K562 (cell line): ENCODE measurements at regions not wholly inside any gene's neighbourhood (a gene's known extent, or its start where the extent isn't known, plus 50 kb on each side); places are given as distances from the start of the nearest gene placed in this dataset.

Experiments
- ATAC-seq: fragments of 200-7000 bp; cut with Tn5 transposase; 3 replicates; pipeline ENCODE4 v1.9.1; 2020; ENCODE audit warnings: moderate library complexity
- BruUV-seq: library from RNA; stranded (reverse); fragments of 400-500 nt; replicated peaks from 2 replicates; lab custom pipeline; 2021; lab: Mats Ljungman, UMichigan
- CTCF ChIA-PET: fragments of 300-600 bp; formaldehyde crosslinking; extraction: SDS; loops from one replicate; lab custom pipeline; 2021; ENCODE audit warnings: low intra/inter-chr PET ratio; lab: Yijun Ruan, JAX
- POLR2A ChIA-PET: fragments of 300-600, 350-650 bp; sonication (Branson Sonifier 250); formaldehyde crosslinking; extraction: SDS; loops from one replicate; lab custom pipeline; 2021; ENCODE audit warnings: antibody characterized with exemption, inconsistent platforms; lab: Yijun Ruan, JAX
- DNase-seq, 4 experiments: peaks; one replicate each; pipeline versions ENCODE4 v3.0.0 to v3.0.0-alpha.2; 2011 to 2018; ENCODE audit warnings: low spot score in 3 of 4, mixed read lengths in 3 of 4; ENCODE audit errors: extremely low read depth in 1 of 4
- FAIRE-seq: peaks from 2 replicates; lab custom pipeline; 2011; peaks lifted over from hg19 to GRCh38; lab: Jason Lieb, UNC
- H2AFZ ChIP-seq: 2 replicates; pipeline ENCODE4 v1.6.0; 2011; ENCODE audit warnings: low read depth, low read length, control low read depth, inconsistent platforms
- H3K27ac ChIP-seq: fragments of 200-600 bp; 3 replicates; pipeline ENCODE4 v1.8.0; 2011; ENCODE audit warnings: low read depth, mild to moderate bottlenecking, control low read depth, inconsistent platforms, low read length, moderate library complexity, mixed read lengths; ENCODE audit errors: extremely low read depth
- H3K27me3 ChIP-seq, 2 experiments: fragments of 300-600 bp in 1 of 2; 2 replicates in 1 of 2; 3 replicates in 1 of 2; pipeline versions ENCODE4 v1.6.0 to v1.8.0; 2011; ENCODE audit warnings: inconsistent platforms in 2 of 2, low read length in 2 of 2, mild to moderate bottlenecking in 1 of 2, mixed read lengths in 1 of 2, moderate library complexity in 1 of 2; ENCODE audit not compliant: control insufficient read depth in 2 of 2, insufficient read depth in 2 of 2
- H3K36me3 ChIP-seq: fragments of 300-600 bp; 3 replicates; pipeline ENCODE4 v1.8.0; 2011; ENCODE audit warnings: mild to moderate bottlenecking, low read length, inconsistent platforms; ENCODE audit not compliant: control insufficient read depth, insufficient read depth
- H3K4me1 ChIP-seq, 2 experiments: fragments of 200-600 bp in 1 of 2; replicated peaks in 1 of 2; 2 replicates in 1 of 2; 3 replicates in 1 of 2; pipeline versions ENCODE4 v1.5.1 to v1.8.0; 2011; ENCODE audit warnings: inconsistent platforms in 2 of 2, low read length in 2 of 2, mild to moderate bottlenecking in 1 of 2, mixed read lengths in 1 of 2, moderate library complexity in 1 of 2; ENCODE audit not compliant: control insufficient read depth in 2 of 2, insufficient read depth in 2 of 2
- H3K4me2 ChIP-seq: 2 replicates; pipeline ENCODE4 v1.6.1; 2011; ENCODE audit warnings: low read length, control low read depth, inconsistent platforms, mixed read lengths; ENCODE audit not compliant: insufficient read depth
- H3K4me3 ChIP-seq: fragments of 200-600 bp; sonication (generic), shearing (Covaris generic); 2 replicates; pipeline ENCODE4 v1.5.1; 2016; ENCODE audit warnings: control low read depth, inconsistent platforms
- H3K79me2 ChIP-seq: fragments of 200-600 bp; 3 replicates; pipeline ENCODE4 v1.8.0; 2011; ENCODE audit warnings: low read length, inconsistent platforms; ENCODE audit not compliant: control insufficient read depth, insufficient read depth
- H3K9ac ChIP-seq, 2 experiments: 2 replicates each; pipeline versions ENCODE4 v1.6.0 to v1.6.1; 2011; ENCODE audit warnings: low read depth in 2 of 2, low read length in 2 of 2, control low read depth in 1 of 2, inconsistent platforms in 1 of 2, mild to moderate bottlenecking in 1 of 2, mixed read lengths in 1 of 2; ENCODE audit not compliant: insufficient read depth in 1 of 2
- H3K9me1 ChIP-seq: one replicate; pipeline ENCODE4 v1.6.0; 2011; ENCODE audit warnings: inconsistent platforms, mild to moderate bottlenecking, low read length, moderate library complexity; ENCODE audit not compliant: control insufficient read depth, insufficient read depth
- H3K9me3 ChIP-seq: replicated peaks from 2 replicates; pipeline ENCODE4 v1.5.1; 2011; ENCODE audit warnings: low read depth, low read length, inconsistent platforms; ENCODE audit not compliant: control insufficient read depth, insufficient read depth
- H4K20me1 ChIP-seq: replicated peaks from 2 replicates; pipeline ENCODE4 v1.6.1; 2011; ENCODE audit warnings: low read length, inconsistent platforms, mixed read lengths; ENCODE audit not compliant: control insufficient read depth, insufficient read depth
- C11orf30 ChIP-seq: fragments of 450-650 bp; IDR thresholded peaks from 2 replicates; pipeline ENCODE4 v1.6.1; 2016; ENCODE audit warnings: low read depth, mild to moderate bottlenecking
- CTCFL ChIP-seq: IDR thresholded peaks from 2 replicates; pipeline ENCODE4 v1.6.1; 2011; ENCODE audit warnings: borderline replicate concordance, low read depth, mild to moderate bottlenecking, moderate library complexity, low read length; ENCODE audit not compliant: insufficient read depth, poor library complexity, severe bottlenecking
- SRSF9 ChIP-seq: fragments of 200-400 bp; formaldehyde crosslinking; IDR thresholded peaks from 2 replicates; pipeline ENCODE4 v1.6.1; 2017; ENCODE audit warnings: low read depth, low read length, borderline replicate concordance
- WGBS: fragments of 100-300 bp; shearing (Covaris generic); methylation state at CpG from one replicate; pipeline ENCODE4 v1.1.6; 2016; ENCODE audit warnings: low coverage, mixed read lengths; ENCODE audit not compliant: insufficient coverage; ENCODE audit errors: missing lambda C conversion rate; 5-methylcytosine and 5-hydroxymethylcytosine counted together
- in situ Hi-C: fragments of 300-500 bp; cut with MboI; formaldehyde crosslinking; loops from 4 replicates; pipeline ENCODE4 v1.15.0; 2018; ENCODE audit warnings: inconsistent platforms, mixed read lengths
- intact Hi-C: fragments of 100-400 bp; cut with micrococcal nuclease; formaldehyde crosslinking; loops from 2 replicates; pipeline ENCODE4 v1.14.2; 2022

GRCh38 chr16:17728196-17728595 is 257.4 kb upstream of the XYLT1 start:
- intact Hi-C loops (no loop called here), in situ Hi-C loops (no loop called here)
- WGBS: 0% methylated on average over 4 of the region's 4 CpGs
- Histone ChIP-seq H3K9me3 (no peaks in the 10 kb centered on the region), H3K79me2 (no peaks in the 10 kb centered on the region), H3K4me1 (no peaks in the 10 kb centered on the region), H3K4me2 (no peak overlapping the region), H4K20me1 (no peaks in the 10 kb centered on the region), H2AFZ (no peak overlapping the region), H3K27ac (no peak overlapping the region), H3K36me3 (no peaks in the 10 kb centered on the region), H3K9ac (no peak overlapping the region), H3K4me3 (no peak overlapping the region), H3K9me1 (no peaks in the 10 kb centered on the region), H3K27me3 (peaks cover 0 to 11% of the 10 kb centered on the region in 2 experiments; a peak in 3 of 5 replicates)
- no TSS peak for BruUV-seq
- DNase-seq: no peak
- ChIA-PET CTCF (no interaction called here), POLR2A (interaction anchor here (0.5 kb wide), 1 partner anchor 65 kb away, joined by 3 read pairs; no protein-coding TSS in a partner anchor)
- ATAC-seq: no peak
- TF ChIP-seq CTCFL: no peak
- no peak for TF ChIP-seq SRSF9
- TF ChIP-seq C11orf30: no peak
- FAIRE-seq: no peak
